ENCODE measurements at regions not wholly inside any gene's neighbourhood (a gene's known extent, or its start where the extent isn't known, plus 50 kb on each side); places are given as distances from the start of the nearest gene placed in this dataset.
"Not testable (repeated sequence)": the region's sequence is repeated elsewhere in the genome, so short reads cannot be mapped to it uniquely, and the experiment has no call there.

DNA sequence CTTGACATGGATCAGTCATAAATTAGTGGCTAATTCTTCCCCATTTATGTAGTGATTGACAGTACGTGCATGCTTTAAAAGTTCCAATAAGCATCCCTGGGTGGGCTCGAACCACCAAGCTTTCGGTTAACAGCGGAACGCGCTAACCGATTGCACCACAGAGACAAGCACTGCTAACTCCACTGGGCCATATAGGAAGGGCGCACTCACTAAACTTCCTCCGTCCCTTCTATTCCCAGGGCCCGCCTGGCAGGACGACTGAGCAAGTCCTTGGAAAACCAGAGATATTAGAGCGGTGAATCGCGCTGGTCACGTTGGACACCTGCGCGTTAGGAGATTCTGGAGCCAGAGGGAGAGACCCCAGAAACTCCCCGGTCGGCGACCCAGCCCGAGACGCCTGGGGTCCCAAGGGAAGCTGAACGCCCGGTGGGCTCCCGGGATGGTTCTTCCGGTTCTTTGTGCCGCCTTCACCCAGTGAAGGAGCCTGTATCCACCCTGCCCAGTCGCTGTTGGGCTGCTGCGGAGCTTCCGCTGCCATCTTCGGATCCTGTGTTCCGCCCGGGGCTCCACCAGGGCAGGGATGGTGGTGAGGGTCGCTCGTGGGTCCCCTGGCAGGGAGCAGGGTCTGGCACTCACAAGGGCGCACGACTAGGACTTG is 62.8 kb downstream of the PPIAL4C start:
- H4K91ac ChIP-seq (replicated peaks; ENCODE audit: insufficient read length, low read length); H3K56ac ChIP-seq (replicated peaks; ENCODE audit: insufficient read length, low read depth, low read length); H2AFZ ChIP-seq (ENCODE audit: low read length); H3K79me1 ChIP-seq (ENCODE audit: low read depth, low read length); H2BK5ac ChIP-seq (ENCODE audit: low read depth, low read length); H3K18ac ChIP-seq (ENCODE audit: extremely low read depth, low read length); H3K9ac ChIP-seq (replicated peaks in 1 of 4; ENCODE audit: extremely low read depth in 1 of 4, low read depth in 3 of 4, low read length in 3 of 4); H2AK5ac ChIP-seq (ENCODE audit: low read depth, low read length); H2BK20ac ChIP-seq (ENCODE audit: low read length); H3K27me3 ChIP-seq (replicated peaks in 1 of 4; ENCODE audit: control insufficient read depth in 3 of 4, extremely low read depth in 1 of 4, insufficient read depth in 3 of 4, low read length in 3 of 4); H3K14ac ChIP-seq (ENCODE audit: insufficient read length); H4K20me1 ChIP-seq (replicated peaks in 1 of 2; ENCODE audit: control insufficient read depth in 1 of 2, insufficient read depth in 2 of 2, low read length in 2 of 2); H3K23ac ChIP-seq (ENCODE audit: insufficient read length); POLR2A ChIA-PET (ENCODE audit: partially characterized antibody); H3K4me1 ChIP-seq (replicated peaks in 1 of 4; ENCODE audit: control insufficient read depth in 3 of 4, insufficient read depth in 4 of 4, low read length in 3 of 4); H3K36me3 ChIP-seq (ENCODE audit: control insufficient read depth in 2 of 4, insufficient read depth in 4 of 4, low read length in 3 of 4); H4K5ac ChIP-seq (ENCODE audit: insufficient read length, low read depth, low read length); H3K27ac ChIP-seq (ENCODE audit: low read depth, low read length); H4K8ac ChIP-seq (ENCODE audit: extremely low read depth, insufficient read depth, low read length); FAIRE-seq; H3K9me3 ChIP-seq (ENCODE audit: insufficient read depth in 2 of 2, low read depth in 1 of 2, low read length in 1 of 2); H3K79me2 ChIP-seq (ENCODE audit: control insufficient read depth in 1 of 2, insufficient read depth in 2 of 2, low read length in 2 of 2); H2BK12ac ChIP-seq (ENCODE audit: low read depth, low read length); H3K23me2 ChIP-seq (ENCODE audit: low read depth, low read length); H2BK120ac ChIP-seq (replicated peaks; ENCODE audit: low read depth, low read length); H3K4ac ChIP-seq (replicated peaks; ENCODE audit: insufficient read length, low read depth, low read length); H2BK15ac ChIP-seq (ENCODE audit: low read length); CTCF ChIA-PET (ENCODE audit: partially characterized antibody): not testable (repeated sequence)
- H3K4me2 ChIP-seq (ENCODE audit: insufficient read depth in 1 of 2, low read depth in 2 of 2, low read length in 2 of 2) = peak overlapping the region; percentile 40 to 53
- H3K4me3 ChIP-seq (ENCODE audit: extremely low read depth in 1 of 4, insufficient read depth in 2 of 4, low read depth in 3 of 4, low read length in 4 of 4) = peak overlapping the region; percentile 48 to 61 (median 53)
- WGBS, 2 experiments (ENCODE audit: extremely low coverage in 1 of 2, insufficient coverage in 1 of 2, insufficient read length in 1 of 2, insufficient replicate concordance in 2 of 2, low coverage in 1 of 2, low lambda C conversion rate in 2 of 2, missing lambda C conversion rate in 1 of 2) = 9% methylated on average over 17 of the region's 37 CpGs; no CpG with 5 or more reads in 1 of the 2 experiments
- 0 out of 2 replicates have a peak, but pooled peaks have one; percentile 19 for TF ChIP-seq PHF8 (conservative IDR thresholded peaks at IDR 0.05; ENCODE audit: low read depth, low read length)
- TF ChIP-seq TBP (IDR thresholded peaks at IDR 0.05; ENCODE audit: low read depth, low read length) = peak; percentile 82
- peak; percentile 37 for TF ChIP-seq KDM4A (IDR thresholded peaks at IDR 0.05; ENCODE audit: low read depth, low read length, severe bottlenecking)
- DNase-seq (ENCODE audit: low read depth in 1 of 2, low spot score in 2 of 2) = peak in 1 of 2 experiments; percentile 72
